HEK293T (cell line): ENCODE measurements at regions not wholly inside any gene's neighbourhood (a gene's known extent, or its start where the extent isn't known, plus 50 kb on each side); places are given as distances from the start of the nearest gene placed in this dataset.

Experiments used
- CTCF ChIA-PET: fragments of 350-600 bp; formaldehyde crosslinking; extraction: SDS; loops from one replicate; lab custom pipeline; 2021; ENCODE audit warnings: antibody characterized with exemption, inconsistent platforms; lab: Yijun Ruan, JAX
- POLR2A ChIA-PET: fragments of 350-600 bp; formaldehyde crosslinking; extraction: SDS; loops from one replicate; lab custom pipeline; 2020; ENCODE audit warnings: antibody characterized with exemption, inconsistent platforms; lab: Yijun Ruan, JAX
- DNase-seq: peaks from one replicate; pipeline ENCODE4 v3.0.0; 2012; ENCODE audit warnings: mixed read lengths; ENCODE audit errors: extremely low spot score
- ARNT ChIP-seq: fragments of 450-650 bp; IDR thresholded peaks from 2 replicates; pipeline ENCODE4 v1.6.1; 2017; ENCODE audit warnings: mild to moderate bottlenecking
- BHLHE40 ChIP-seq: fragments of 450-650 bp; IDR thresholded peaks from 2 replicates; pipeline ENCODE4 v1.6.1; 2016; ENCODE audit warnings: mild to moderate bottlenecking, moderate library complexity, borderline replicate concordance
- CTBP1 ChIP-seq: fragments of 450-650 bp; IDR thresholded peaks from 2 replicates; pipeline ENCODE4 v1.6.1; 2016; ENCODE audit warnings: borderline replicate concordance
- ELF4 ChIP-seq: fragments of 450-650 bp; IDR thresholded peaks from 2 replicates; pipeline ENCODE4 v1.6.1; 2017; ENCODE audit warnings: antibody characterized with exemption
- FOXA1 ChIP-seq: fragments of 450-650 bp; IDR thresholded peaks from 2 replicates; pipeline ENCODE4 v1.6.1; 2016; ENCODE audit warnings: mild to moderate bottlenecking
- FOXK2 ChIP-seq: fragments of 450-650 bp; IDR thresholded peaks from 2 replicates; pipeline ENCODE4 v1.6.1; 2016; ENCODE audit warnings: mild to moderate bottlenecking
- FOXM1 ChIP-seq: fragments of 450-650 bp; IDR thresholded peaks from 2 replicates; pipeline ENCODE4 v1.6.1; 2017; ENCODE audit warnings: mild to moderate bottlenecking, borderline replicate concordance
- HDGF ChIP-seq: fragments of 450-650 bp; IDR thresholded peaks from 2 replicates; pipeline ENCODE4 v1.6.1; 2017; ENCODE audit warnings: antibody characterized with exemption, borderline replicate concordance
- L3MBTL2 ChIP-seq: fragments of 450-650 bp; conservative IDR thresholded peaks from 2 replicates; pipeline ENCODE4 v1.6.1; 2016; ENCODE audit warnings: mild to moderate bottlenecking
- LEF1 ChIP-seq: fragments of 450-650 bp; IDR thresholded peaks from 2 replicates; pipeline ENCODE4 v1.6.1; 2017; ENCODE audit warnings: mild to moderate bottlenecking, borderline replicate concordance
- NFRKB ChIP-seq: fragments of 450-650 bp; IDR thresholded peaks from 2 replicates; pipeline ENCODE4 v1.6.1; 2016; ENCODE audit warnings: mild to moderate bottlenecking, moderate library complexity
- PKNOX1 ChIP-seq: fragments of 450-650 bp; IDR thresholded peaks from 2 replicates; pipeline ENCODE4 v1.6.1; 2016
- SP1 ChIP-seq: fragments of 450-650 bp; IDR thresholded peaks from 2 replicates; pipeline ENCODE4 v1.6.1; 2017
- SUZ12 ChIP-seq: fragments of 450-650 bp; IDR thresholded peaks from 2 replicates; pipeline ENCODE4 v1.6.1; 2016; ENCODE audit warnings: mild to moderate bottlenecking
- TARDBP ChIP-seq: fragments of 450-650 bp; IDR thresholded peaks from 2 replicates; pipeline ENCODE4 v1.6.1; 2016
- ZNF384 ChIP-seq: fragments of 450-650 bp; IDR thresholded peaks from 2 replicates; pipeline ENCODE4 v1.6.1; 2016

- ChIA-PET CTCF (no interaction called here), POLR2A (no interaction called here)
- no peak for DNase-seq
- no peak for TF ChIP-seq TARDBP
- no peak for TF ChIP-seq PKNOX1
- TF ChIP-seq FOXM1 = no peak
- no peak for TF ChIP-seq FOXA1
- no peak for TF ChIP-seq ELF4
- no peak for TF ChIP-seq L3MBTL2
- no peak for TF ChIP-seq LEF1
- no peak for TF ChIP-seq SP1
- TF ChIP-seq NFRKB = no peak
- no peak for TF ChIP-seq CTBP1
Observed at GRCh38 chr4:14934704-14935390, 67.4 kb upstream of the CPEB2 start.

- ChIA-PET POLR2A (no interaction called here), CTCF (no interaction called here)
- no peak for TF ChIP-seq PKNOX1
- TF ChIP-seq TARDBP = no peak
- TF ChIP-seq ARNT = no peak
- TF ChIP-seq BHLHE40 = no peak
- no peak for TF ChIP-seq SP1
- no peak for TF ChIP-seq ZNF384
- no peak for TF ChIP-seq FOXA1
- no peak for TF ChIP-seq LEF1
- TF ChIP-seq SUZ12 = no peak
- TF ChIP-seq NFRKB = no peak
- no peak for TF ChIP-seq FOXM1
- no peak for TF ChIP-seq CTBP1
- no peak for TF ChIP-seq L3MBTL2
- no peak for TF ChIP-seq ELF4
- no peak for TF ChIP-seq FOXK2
- TF ChIP-seq HDGF = no peak
- DNase-seq = no peak
Observed at GRCh38 chr4:14943749-14944148, 58.5 kb upstream of the CPEB2 start.

- POLR2A ChIA-PET = no interaction called here
- CTCF ChIA-PET = no interaction called here
- DNase-seq = no peak
- TF ChIP-seq NFRKB = no peak
- TF ChIP-seq ARNT = no peak
- no peak for TF ChIP-seq LEF1
Observed at GRCh38 chr4:14952352-14952751, 49.9 kb upstream of the CPEB2 start.
